Panc1 (cell line): ENCODE measurements at regions not wholly inside any gene's neighbourhood (a gene's known extent, or its start where the extent isn't known, plus 50 kb on each side); places are given as distances from the start of the nearest gene placed in this dataset.

Source experiments
- POLR2AphosphoS5 ChIP-seq: IDR thresholded peaks from 2 replicates; pipeline ENCODE4 v1.6.1; 2012; ENCODE audit warnings: mild to moderate bottlenecking, low read depth, low read length, moderate library complexity
- REST ChIP-seq, 2 experiments: IDR thresholded peaks; 2 replicates each; pipeline ENCODE4 v1.6.1; 2011 to 2012; ENCODE audit warnings: low read depth in 2 of 2, control low read depth in 1 of 2, low read length in 1 of 2, mild to moderate bottlenecking in 1 of 2, moderate library complexity in 1 of 2; ENCODE audit not compliant: insufficient read depth in 1 of 2
- TCF7L2 ChIP-seq: IDR thresholded peaks from 2 replicates; pipeline ENCODE4 v1.6.1; 2011; ENCODE audit warnings: mild to moderate bottlenecking, low read depth, low read length, inconsistent platforms
- TF ChIP-seq, protein P1 (sequence below): fragments of 450-650 bp; IDR thresholded peaks from 2 replicates; pipeline ENCODE4 v1.5.1; 2017; ENCODE audit warnings: mild to moderate bottlenecking

DNA sequence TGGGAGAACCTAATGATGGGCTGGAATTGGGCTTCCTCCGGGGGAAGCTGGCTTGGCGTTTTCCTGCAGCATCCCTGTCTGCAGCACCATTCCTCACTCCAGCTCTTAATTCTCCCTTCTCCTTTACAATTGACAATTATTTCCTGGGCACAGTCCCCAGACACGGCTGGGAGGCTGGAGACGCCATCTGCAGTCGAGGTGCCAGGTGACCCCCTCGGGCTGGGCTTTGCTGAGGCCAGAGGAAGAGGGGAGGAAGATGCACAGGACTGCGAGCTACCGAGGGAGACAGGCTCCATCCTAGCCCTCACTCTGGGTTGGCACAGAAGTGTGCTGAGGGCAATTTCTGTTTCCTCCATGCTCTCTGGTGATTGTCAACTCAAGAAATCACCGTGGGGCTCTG, 453.8 kb downstream of the PTPRU start:
- TF ChIP-seq TCF7L2 (no peak), POLR2AphosphoS5 (no peak), REST (IDR thresholded peaks at IDR 0.05; ENCODE audit: insufficient read depth in 1 of 2, low read depth in 2 of 2, low read length in 1 of 2) (no peak)
- TF ChIP-seq, protein P1, sequence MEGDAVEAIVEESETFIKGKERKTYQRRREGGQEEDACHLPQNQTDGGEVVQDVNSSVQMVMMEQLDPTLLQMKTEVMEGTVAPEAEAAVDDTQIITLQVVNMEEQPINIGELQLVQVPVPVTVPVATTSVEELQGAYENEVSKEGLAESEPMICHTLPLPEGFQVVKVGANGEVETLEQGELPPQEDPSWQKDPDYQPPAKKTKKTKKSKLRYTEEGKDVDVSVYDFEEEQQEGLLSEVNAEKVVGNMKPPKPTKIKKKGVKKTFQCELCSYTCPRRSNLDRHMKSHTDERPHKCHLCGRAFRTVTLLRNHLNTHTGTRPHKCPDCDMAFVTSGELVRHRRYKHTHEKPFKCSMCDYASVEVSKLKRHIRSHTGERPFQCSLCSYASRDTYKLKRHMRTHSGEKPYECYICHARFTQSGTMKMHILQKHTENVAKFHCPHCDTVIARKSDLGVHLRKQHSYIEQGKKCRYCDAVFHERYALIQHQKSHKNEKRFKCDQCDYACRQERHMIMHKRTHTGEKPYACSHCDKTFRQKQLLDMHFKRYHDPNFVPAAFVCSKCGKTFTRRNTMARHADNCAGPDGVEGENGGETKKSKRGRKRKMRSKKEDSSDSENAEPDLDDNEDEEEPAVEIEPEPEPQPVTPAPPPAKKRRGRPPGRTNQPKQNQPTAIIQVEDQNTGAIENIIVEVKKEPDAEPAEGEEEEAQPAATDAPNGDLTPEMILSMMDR: no peak
